Retinal pigment epithelial cell (primary cell): ENCODE measurements at regions not wholly inside any gene's neighbourhood (a gene's known extent, or its start where the extent isn't known, plus 50 kb on each side); places are given as distances from the start of the nearest gene placed in this dataset.

Experiments used
- DNase-seq: peaks from one replicate; pipeline ENCODE4 v3.0.0-alpha.2; 2010; ENCODE audit warnings: low read depth
- H3K4me3 ChIP-seq: 2 replicates; pipeline ENCODE4 v1.5.1; 2011; ENCODE audit warnings: mild to moderate bottlenecking, low read length, control low read depth, moderate library complexity
- TF ChIP-seq, protein P1 (sequence below): conservative IDR thresholded peaks from 2 replicates; pipeline ENCODE4 v1.5.1; 2011; ENCODE audit warnings: low read depth, low read length, control low read depth, inconsistent platforms

DNA sequence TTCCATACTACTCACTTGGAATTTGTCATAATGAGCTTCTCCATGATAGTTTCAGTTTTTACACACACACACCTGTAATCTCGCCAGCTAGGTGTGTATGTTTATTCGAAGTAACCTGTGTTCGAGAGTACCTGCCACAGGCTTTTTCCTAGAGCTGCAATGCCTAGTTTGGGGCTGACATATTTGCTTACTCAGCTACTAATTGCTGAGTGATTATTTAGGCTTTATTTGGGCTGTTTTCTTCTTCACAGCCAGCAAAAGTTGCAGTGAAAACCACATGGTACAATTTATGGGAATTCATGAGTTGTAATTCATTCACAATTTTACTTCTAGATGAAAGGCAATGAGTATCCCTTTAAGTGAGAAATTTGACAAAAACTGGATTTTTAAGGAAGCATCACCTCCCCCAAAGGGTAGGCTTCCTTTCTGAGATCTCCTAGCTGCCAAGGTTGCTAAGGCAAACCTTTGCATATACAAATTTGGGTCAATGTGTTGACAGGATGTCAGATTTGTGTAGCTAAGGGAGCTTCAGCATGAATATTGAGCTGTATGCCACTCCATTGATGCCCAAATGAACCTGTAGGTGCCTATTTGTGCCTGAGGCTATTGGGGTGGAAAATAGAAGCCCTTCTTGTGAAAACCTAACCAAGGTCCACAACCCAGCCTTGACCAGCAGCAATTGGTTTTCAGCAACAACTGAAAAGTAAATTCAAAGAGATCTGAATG, 108.7 kb upstream of the OTX2 start:
- H3K4me3 ChIP-seq, result no peak overlapping the region
- no peak for DNase-seq
- TF ChIP-seq, protein P1, sequence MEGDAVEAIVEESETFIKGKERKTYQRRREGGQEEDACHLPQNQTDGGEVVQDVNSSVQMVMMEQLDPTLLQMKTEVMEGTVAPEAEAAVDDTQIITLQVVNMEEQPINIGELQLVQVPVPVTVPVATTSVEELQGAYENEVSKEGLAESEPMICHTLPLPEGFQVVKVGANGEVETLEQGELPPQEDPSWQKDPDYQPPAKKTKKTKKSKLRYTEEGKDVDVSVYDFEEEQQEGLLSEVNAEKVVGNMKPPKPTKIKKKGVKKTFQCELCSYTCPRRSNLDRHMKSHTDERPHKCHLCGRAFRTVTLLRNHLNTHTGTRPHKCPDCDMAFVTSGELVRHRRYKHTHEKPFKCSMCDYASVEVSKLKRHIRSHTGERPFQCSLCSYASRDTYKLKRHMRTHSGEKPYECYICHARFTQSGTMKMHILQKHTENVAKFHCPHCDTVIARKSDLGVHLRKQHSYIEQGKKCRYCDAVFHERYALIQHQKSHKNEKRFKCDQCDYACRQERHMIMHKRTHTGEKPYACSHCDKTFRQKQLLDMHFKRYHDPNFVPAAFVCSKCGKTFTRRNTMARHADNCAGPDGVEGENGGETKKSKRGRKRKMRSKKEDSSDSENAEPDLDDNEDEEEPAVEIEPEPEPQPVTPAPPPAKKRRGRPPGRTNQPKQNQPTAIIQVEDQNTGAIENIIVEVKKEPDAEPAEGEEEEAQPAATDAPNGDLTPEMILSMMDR, result no peak

DNA sequence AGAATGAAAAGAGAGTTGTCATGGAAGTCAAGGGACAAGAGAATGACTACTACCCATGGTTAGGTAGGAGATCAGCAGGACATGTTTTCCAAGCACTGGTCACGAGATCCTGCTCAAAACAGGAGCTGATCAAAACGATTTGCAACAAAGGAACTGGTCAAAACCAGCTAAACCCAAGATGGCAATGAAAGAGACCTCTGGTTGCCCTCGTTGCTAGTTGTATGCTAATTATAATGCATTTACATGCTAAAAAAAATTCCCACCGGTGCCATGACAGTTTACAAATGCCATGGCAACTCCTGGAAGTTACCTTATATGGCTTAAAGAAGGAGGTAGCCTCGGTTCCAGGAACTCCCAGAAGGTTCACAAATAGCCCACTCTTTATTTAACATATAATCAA, 95.0 kb upstream of the OTX2 start:
- H3K4me3 ChIP-seq, result no peak overlapping the region
- DNase-seq, result no peak
- TF ChIP-seq, protein P1, result no peak

DNA sequence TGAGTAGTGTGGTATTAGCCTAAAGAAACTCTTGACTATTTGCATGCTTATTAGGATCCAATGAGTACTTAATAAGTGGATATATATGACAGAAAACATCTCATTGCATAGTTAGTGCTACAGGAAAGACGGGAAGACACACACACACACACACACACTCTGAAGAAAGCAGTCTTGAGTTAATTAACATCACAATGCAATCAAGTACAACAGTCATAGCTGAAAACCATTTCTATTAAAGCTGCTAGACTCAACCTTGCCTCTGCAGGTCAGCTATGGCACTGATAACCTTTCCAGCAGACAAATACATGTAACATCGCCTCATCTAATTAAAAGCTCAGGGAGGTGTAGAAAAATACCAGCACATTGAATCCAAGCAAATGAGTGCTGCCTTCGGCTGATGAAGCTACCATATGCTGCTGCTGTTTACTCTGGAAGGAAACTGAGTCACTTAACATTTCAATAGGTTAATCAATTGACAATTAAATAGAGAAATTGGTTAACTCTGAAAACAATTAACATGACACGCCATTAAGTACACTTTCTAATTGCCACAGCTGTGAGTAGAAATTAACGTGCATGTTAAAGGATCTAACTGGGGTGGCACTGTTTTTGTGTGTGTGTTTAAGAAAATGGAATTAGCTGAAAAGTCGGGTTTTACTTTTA, 93.2 kb upstream of the OTX2 start:
- DNase-seq, result no peak
- H3K4me3 ChIP-seq, result no peak overlapping the region
- TF ChIP-seq, protein P1, result no peak

DNA sequence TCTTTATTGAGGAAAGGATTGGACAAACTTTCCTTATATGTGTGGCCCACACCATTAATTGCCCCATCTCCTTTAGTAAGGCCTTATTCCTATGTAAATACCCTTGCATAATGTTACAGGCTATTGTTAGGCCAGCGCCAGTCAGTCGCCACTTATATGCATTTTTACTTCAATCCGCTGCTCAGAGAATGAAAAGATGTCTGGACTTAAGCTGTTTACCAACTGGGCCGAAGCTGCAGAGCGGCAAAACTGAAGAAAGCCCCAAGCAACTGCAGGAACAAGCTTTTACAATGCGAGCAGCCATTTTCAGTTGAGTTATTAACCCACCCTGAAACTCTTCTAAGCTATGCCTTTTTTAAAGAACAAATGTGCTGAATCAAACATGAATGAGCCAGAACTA, 92.1 kb upstream of the OTX2 start:
- DNase-seq, result no peak
- no peak overlapping the region for H3K4me3 ChIP-seq
- TF ChIP-seq, protein P1, result no peak

DNA sequence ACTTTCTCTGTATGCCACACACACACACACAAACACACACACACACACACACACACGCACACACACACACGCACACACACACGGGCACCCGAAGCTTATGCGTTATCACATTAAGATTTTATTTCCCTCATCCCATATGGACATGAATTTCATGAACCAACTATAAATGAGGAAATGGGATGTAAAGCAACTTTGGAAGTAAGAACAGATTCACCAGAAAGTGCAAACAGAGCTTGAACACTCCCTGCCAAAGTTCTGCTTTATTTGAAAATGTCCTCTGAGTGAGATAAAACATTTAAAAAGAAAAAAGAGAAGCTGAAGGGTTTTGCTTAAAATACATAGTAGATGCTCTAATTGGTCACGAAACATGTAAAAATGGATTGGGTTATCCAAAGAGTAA, 90.4 kb upstream of the OTX2 start:
- TF ChIP-seq, protein P1, result no peak
- DNase-seq, result no peak
- no peak overlapping the region for H3K4me3 ChIP-seq

DNA sequence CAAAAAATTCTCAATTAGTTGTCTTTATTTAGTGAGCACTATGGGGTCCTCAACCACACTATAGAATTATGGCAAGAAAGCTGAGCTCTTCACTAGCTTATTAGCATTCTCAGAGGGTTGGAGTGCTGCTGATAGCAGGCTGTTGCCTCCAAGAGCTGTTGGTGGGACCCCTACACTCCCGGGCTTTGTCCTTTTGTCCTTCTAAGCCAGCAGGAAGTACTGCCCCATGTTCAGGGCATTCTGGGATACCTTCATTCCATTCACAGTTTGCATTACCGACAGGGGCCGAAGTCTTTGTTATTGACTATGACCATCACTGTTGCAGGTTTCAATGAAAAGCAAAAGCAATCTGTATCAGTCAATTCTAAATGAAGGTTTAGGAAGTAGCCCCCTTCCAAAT, 89.5 kb upstream of the OTX2 start:
- H3K4me3 ChIP-seq, result no peak overlapping the region
- no peak for DNase-seq
- TF ChIP-seq, protein P1, result no peak

DNA sequence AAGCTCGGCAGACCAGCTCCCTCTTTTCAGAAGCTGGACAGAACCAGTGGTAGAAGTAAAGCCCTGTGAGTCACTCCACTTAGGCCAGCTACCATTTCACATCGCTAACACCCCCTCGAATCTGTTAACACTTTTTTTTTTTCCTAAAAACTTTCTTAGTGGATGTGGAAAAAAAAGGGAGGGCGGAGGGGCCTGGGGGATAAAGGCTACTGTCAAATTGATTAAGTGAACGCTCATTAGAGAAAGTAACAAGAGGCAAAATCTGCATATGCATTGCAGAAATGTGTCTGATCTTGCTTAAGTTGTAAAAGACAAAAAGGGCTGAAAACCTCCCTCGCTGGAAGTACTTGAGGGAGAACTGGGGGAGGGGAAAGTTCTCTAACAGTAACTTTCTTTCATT, 86.6 kb upstream of the OTX2 start:
- TF ChIP-seq, protein P1, result no peak
- H3K4me3 ChIP-seq, result no peak overlapping the region
- peak; percentile 67 for DNase-seq
